Breast epithelium (tissue), 3 donors: ENCODE measurements at regions not wholly inside any gene's neighbourhood (a gene's known extent, or its start where the extent isn't known, plus 50 kb on each side); places are given as distances from the start of the nearest gene placed in this dataset.

Experiments
- CTCF ChIP-seq, 3 donors: fragments of 450-650 bp; IDR thresholded peaks; one replicate each; pipeline ENCODE4 v1.5.1; 2016 to 2017; ENCODE audit warnings: antibody characterized with exemption in 3 of 3, mild to moderate bottlenecking in 3 of 3, moderate library complexity in 3 of 3
- POLR2A ChIP-seq: fragments of 450-650 bp; IDR thresholded peaks from one replicate; pipeline ENCODE4 v1.6.1; 2016; ENCODE audit warnings: antibody characterized with exemption, mild to moderate bottlenecking, moderate library complexity

DNA sequence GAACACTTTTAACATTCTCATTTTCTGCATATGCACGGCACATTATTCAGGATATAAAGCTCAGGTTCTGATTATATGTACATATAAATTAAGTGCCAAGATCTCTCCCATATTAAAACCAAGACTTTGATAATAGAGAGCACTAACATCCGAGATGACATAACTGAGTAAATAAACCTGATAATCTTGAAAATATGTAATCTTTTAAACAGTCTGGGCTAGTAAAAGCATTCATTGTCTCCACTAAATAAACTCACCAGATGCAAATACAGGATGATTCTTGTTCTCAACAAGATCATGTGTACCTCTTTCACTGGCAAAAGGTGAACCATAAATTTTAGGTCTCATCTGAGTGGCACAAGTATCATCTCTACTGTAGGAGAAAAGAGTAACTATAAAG, 942.2 kb downstream of the TRAM1L1 start:
- TF ChIP-seq CTCF (IDR thresholded peaks at IDR 0.05) (no peak), POLR2A (no peak)
